Thyroid gland (tissue), 4 donors: ENCODE measurements at regions not wholly inside any gene's neighbourhood (a gene's known extent, or its start where the extent isn't known, plus 50 kb on each side); places are given as distances from the start of the nearest gene placed in this dataset.

Experiments
- POLR2A ChIP-seq, 2 donors: fragments of 450-650 bp; IDR thresholded peaks; one replicate each; pipeline ENCODE4 v1.6.1; 2017; ENCODE audit warnings: antibody characterized with exemption in 2 of 2, mild to moderate bottlenecking in 2 of 2, moderate library complexity in 1 of 2
- TF ChIP-seq, protein P1 (sequence below), 6 experiments: fragments of 200-600 bp in 3 of 6; fragments of 450-650 bp in 3 of 6; sonication (generic) in 3 of 6; IDR thresholded peaks; one replicate each; pipeline ENCODE4 v1.5.1; 2016 to 2019; ENCODE audit warnings: antibody characterized with exemption in 6 of 6, mild to moderate bottlenecking in 2 of 6, inconsistent platforms in 1 of 6, moderate library complexity in 1 of 6

DNA sequence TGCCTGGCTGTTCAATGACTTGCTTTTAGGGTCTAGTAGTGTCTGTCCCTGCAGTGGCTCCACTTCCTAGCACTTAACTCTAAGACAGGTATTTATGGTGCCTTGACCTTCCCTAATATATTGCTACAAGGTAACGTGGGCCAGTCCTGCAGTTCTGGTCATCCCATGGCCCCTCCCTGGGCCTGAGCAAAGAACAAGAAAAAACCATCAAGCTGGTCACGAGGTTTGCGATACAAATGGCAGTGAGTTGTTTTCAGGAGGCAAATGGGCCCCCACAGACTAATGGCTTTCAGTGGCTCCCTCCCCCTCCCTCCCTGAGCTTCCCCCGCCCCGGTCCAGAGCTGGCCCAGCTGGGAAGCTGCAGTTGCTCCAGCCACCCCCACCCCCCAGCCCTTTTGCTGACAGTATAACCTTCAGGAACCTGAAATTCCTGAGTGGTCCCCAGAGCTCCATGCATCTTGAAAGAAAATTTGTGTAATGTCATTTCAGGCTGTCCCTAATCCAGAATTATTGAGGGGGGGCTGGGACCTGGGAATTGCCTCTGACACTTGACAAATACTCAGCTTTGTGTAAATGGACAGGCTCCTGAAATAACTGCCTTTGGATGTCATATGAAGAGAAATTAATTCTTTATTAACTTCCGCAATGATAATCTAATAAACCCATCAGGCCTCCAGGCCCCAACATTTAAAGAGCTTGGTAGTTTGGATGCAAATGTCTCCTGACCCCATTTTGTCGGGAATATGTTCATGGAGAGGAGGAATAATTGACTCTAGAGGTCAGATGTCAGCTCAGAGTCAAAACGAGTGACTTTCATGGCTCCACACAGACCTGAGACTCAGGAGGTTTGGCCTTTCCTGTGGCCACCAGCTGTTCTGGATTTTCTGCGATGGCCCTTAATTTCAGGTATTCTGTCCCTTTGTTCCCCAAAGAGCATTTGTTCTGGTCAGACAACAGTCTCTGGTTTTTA is 153.2 kb upstream of the TOP1 start:
- TF ChIP-seq, protein P1, sequence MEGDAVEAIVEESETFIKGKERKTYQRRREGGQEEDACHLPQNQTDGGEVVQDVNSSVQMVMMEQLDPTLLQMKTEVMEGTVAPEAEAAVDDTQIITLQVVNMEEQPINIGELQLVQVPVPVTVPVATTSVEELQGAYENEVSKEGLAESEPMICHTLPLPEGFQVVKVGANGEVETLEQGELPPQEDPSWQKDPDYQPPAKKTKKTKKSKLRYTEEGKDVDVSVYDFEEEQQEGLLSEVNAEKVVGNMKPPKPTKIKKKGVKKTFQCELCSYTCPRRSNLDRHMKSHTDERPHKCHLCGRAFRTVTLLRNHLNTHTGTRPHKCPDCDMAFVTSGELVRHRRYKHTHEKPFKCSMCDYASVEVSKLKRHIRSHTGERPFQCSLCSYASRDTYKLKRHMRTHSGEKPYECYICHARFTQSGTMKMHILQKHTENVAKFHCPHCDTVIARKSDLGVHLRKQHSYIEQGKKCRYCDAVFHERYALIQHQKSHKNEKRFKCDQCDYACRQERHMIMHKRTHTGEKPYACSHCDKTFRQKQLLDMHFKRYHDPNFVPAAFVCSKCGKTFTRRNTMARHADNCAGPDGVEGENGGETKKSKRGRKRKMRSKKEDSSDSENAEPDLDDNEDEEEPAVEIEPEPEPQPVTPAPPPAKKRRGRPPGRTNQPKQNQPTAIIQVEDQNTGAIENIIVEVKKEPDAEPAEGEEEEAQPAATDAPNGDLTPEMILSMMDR (IDR thresholded peaks at IDR 0.05) = no peak
- TF ChIP-seq POLR2A (IDR thresholded peaks at IDR 0.05) = no peak
